ENCODE measurements at regions not wholly inside any gene's neighbourhood (a gene's known extent, or its start where the extent isn't known, plus 50 kb on each side); places are given as distances from the start of the nearest gene placed in this dataset.

DNA sequence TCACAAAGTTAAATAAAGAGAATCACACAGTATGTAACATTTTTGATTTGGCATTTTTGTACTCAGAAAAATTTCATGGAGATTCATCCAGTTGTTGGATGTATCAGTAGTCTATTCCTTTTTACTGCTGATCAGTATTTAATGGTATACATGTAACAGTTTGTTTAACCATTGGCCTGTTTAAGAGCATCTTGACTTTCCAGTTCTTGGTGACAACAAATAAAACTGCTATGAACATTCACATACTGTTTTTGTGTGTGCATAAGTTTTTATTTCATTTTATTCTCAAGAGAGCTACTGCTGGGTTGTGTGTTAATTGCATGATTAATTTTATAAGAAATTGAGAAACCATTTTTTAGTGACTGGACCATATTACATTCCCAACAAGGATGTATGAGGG lies 694.5 kb upstream of the RAB6C start:
- no peak for DNase-seq (ENCODE audit: low read depth)
- no peak overlapping the region for H3K4me3 ChIP-seq (ENCODE audit: low read length)
- TF ChIP-seq CTCF (IDR thresholded peaks at IDR 0.05; ENCODE audit: insufficient read depth, low read depth, low read length, missing control alignments), result no peak

- DNase-seq (ENCODE audit: low read depth), result no peak
- TF ChIP-seq CTCF (IDR thresholded peaks at IDR 0.05; ENCODE audit: insufficient read depth, low read depth, low read length, missing control alignments), result no peak
- no peak overlapping the region for H3K4me3 ChIP-seq (ENCODE audit: low read length)
Observed at GRCh38 chr2:129293326-129293725, 686.1 kb upstream of the RAB6C start.

DNA sequence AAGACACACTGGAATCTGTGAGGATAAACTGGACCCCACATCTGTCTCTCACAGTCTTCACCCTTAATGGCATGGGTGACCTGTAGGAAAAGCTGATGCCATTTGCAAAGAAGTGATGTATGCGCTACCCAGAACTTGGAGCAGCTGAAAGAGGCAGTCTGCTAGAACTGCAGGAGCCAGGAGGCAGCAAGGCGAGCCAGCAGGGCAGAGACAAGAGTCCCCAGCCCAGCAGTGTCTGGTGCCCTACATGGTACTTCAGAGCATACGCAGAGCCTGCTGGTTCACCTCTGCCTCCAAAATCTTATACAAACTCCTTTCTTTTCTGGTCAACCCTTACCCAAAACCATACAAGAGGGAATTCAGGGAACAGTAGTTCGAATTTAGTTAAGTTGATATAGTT lies 683.1 kb upstream of the RAB6C start:
- no peak overlapping the region for H3K4me3 ChIP-seq (ENCODE audit: low read length)
- TF ChIP-seq CTCF (IDR thresholded peaks at IDR 0.05; ENCODE audit: insufficient read depth, low read depth, low read length, missing control alignments), result no peak
- no peak for DNase-seq (ENCODE audit: low read depth)

- no peak for TF ChIP-seq CTCF (IDR thresholded peaks at IDR 0.05; ENCODE audit: insufficient read depth, low read depth, low read length, missing control alignments)
- H3K4me3 ChIP-seq (ENCODE audit: low read length), result no peak overlapping the region
- no peak for DNase-seq (ENCODE audit: low read depth)
Observed at GRCh38 chr2:129296806-129297205, 682.7 kb upstream of the RAB6C start.

GRCh38 chr2:129297430-129297829 lies 682.0 kb upstream of the RAB6C start:
- H3K4me3 ChIP-seq (ENCODE audit: low read length), result no peak overlapping the region
- no peak for DNase-seq (ENCODE audit: low read depth)
- TF ChIP-seq CTCF (IDR thresholded peaks at IDR 0.05; ENCODE audit: insufficient read depth, low read depth, low read length, missing control alignments), result no peak

DNA sequence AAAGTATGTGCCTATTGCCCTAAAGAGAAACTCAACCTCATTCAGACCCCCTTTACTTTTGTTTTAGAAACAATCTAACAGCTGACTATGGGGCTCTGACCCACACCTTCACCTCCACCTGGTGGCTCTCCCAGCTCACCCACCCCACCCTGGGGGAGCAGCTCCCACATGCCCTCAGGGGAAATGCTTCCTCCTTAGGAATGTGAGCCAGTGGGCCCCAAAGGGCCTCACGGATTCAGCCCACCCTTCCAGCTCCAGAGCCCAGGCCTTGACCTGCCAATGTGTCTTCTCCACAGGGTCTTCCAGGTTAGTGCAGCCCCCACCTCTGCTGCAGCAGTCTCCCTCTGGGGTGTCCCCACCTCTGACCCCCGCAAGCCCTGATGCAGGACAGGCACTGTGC lies 680.1 kb upstream of the RAB6C start:
- TF ChIP-seq CTCF (IDR thresholded peaks at IDR 0.05; ENCODE audit: insufficient read depth, low read depth, low read length, missing control alignments), result no peak
- DNase-seq (ENCODE audit: low read depth), result no peak
- no peak overlapping the region for H3K4me3 ChIP-seq (ENCODE audit: low read length)

- DNase-seq (ENCODE audit: low read depth), result no peak
- no peak for TF ChIP-seq CTCF (IDR thresholded peaks at IDR 0.05; ENCODE audit: insufficient read depth, low read depth, low read length, missing control alignments)
- no peak overlapping the region for H3K4me3 ChIP-seq (ENCODE audit: low read length)
Observed at GRCh38 chr2:129299756-129300155, 679.7 kb upstream of the RAB6C start.

Data from epithelial cell of esophagus (primary cell).